ENCODE measurements at regions not wholly inside any gene's neighbourhood (a gene's known extent, or its start where the extent isn't known, plus 50 kb on each side); places are given as distances from the start of the nearest gene placed in this dataset.
"Not testable (repeated sequence)": the region's sequence is repeated elsewhere in the genome, so short reads cannot be mapped to it uniquely, and the experiment has no call there.

DNA sequence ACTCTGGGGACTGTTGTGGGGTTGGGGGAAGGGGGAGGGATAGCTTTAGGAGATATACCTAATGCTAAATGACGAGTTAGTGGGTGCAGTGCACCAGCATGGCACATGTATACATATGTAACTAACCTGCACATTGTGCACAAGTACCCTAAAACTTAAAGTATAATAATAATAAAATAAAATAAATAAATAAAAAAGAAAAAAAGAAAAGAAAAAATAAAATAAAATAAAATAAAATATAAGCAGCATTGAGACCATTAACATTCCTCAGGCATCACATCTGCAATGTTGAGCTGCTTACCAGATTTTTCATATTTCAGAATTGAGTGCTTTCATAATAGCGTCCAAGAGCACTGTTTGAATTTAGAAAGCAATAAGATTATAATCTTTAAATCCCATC lies 263.2 kb upstream of the GJE1 start:
- not testable (repeated sequence) for TF ChIP-seq POLR2A, EP300, POLR2AphosphoS5 (IDR thresholded peaks at IDR 0.05)
- TF ChIP-seq, protein P1, sequence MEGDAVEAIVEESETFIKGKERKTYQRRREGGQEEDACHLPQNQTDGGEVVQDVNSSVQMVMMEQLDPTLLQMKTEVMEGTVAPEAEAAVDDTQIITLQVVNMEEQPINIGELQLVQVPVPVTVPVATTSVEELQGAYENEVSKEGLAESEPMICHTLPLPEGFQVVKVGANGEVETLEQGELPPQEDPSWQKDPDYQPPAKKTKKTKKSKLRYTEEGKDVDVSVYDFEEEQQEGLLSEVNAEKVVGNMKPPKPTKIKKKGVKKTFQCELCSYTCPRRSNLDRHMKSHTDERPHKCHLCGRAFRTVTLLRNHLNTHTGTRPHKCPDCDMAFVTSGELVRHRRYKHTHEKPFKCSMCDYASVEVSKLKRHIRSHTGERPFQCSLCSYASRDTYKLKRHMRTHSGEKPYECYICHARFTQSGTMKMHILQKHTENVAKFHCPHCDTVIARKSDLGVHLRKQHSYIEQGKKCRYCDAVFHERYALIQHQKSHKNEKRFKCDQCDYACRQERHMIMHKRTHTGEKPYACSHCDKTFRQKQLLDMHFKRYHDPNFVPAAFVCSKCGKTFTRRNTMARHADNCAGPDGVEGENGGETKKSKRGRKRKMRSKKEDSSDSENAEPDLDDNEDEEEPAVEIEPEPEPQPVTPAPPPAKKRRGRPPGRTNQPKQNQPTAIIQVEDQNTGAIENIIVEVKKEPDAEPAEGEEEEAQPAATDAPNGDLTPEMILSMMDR (IDR thresholded peaks at IDR 0.05) = not testable (repeated sequence)
